NT2/D1 (cell line): ENCODE measurements at regions not wholly inside any gene's neighbourhood (a gene's known extent, or its start where the extent isn't known, plus 50 kb on each side); places are given as distances from the start of the nearest gene placed in this dataset.
"Not testable (repeated sequence)": the region's sequence is repeated elsewhere in the genome, so short reads cannot be mapped to it uniquely, and the experiment has no call there.

Experiments
- YY1 ChIP-seq: IDR thresholded peaks from 2 replicates; pipeline ENCODE4 v1.6.1; 2011; ENCODE audit not compliant: insufficient read length, insufficient read depth
- ZNF274 ChIP-seq: IDR thresholded peaks from 2 replicates; pipeline ENCODE4 v1.6.1; 2011; ENCODE audit warnings: mild to moderate bottlenecking, low read depth, low read length

DNA sequence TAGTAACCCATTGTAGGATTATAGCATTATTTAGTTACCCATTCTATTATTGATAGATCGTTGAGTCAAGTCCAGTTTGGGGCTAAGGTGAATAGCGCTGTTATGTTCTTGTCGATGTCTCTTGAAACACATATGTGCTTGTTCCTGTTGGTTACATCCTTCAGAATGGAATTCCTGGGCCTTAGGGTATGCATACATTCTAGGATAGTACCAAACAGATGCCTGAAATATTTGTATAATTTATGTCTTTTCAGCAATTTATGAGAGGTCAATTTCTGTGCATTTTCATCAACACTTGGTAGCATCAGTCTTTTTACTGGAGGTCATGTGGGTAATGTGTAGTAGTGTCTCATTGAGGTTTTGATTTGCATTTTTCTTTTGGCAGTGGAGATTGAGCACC is 78.9 kb upstream of the ADORA2B start:
- not testable (repeated sequence) for TF ChIP-seq YY1, ZNF274
